ENCODE measurements at regions not wholly inside any gene's neighbourhood (a gene's known extent, or its start where the extent isn't known, plus 50 kb on each side); places are given as distances from the start of the nearest gene placed in this dataset.

DNA sequence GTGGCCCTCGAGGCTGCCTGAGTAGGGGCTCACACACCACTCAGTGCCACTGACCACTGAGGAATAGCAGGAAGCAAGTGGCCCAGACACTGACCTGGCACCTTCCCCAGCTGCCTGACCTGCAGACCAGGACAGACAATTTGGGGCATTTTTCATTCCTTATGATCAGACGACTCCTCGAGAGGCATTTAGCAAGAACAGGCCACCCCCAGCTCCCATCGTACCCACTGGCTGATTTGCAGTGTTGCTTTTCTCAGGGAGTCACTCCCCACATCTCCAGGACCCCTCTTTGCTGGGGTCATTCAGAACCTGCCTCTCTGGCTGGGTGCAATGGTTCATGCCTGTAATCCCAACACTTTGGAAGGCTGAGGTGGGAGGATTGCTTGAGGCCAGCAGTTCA, 185.7 kb downstream of the HAUS1 start (continued):
- TF ChIP-seq CHD7 (IDR thresholded peaks at IDR 0.05; ENCODE audit: insufficient replicate concordance, low read length) (no peak), TAF7 (optimal IDR thresholded peaks at IDR 0.05; ENCODE audit: borderline replicate concordance, low read depth, low read length) (no peak), CBX5 (IDR thresholded peaks at IDR 0.05; ENCODE audit: low read depth, low read length) (no peak), PHF8 (conservative IDR thresholded peaks at IDR 0.05; ENCODE audit: low read depth, low read length) (no peak), RBBP5 (IDR thresholded peaks at IDR 0.05; ENCODE audit: borderline replicate concordance, low read depth, low read length) (no peak), TCF12 (IDR thresholded peaks at IDR 0.05; ENCODE audit: low read depth, low read length) (no peak), SRF (IDR thresholded peaks at IDR 0.05; ENCODE audit: low read depth, low read length) (no peak), HDAC6 (IDR thresholded peaks at IDR 0.05; ENCODE audit: low read depth, low read length) (no peak), ATF3 (IDR thresholded peaks at IDR 0.05; ENCODE audit: insufficient read depth, low read depth, low read length) (no peak)
- TF ChIP-seq, protein P1, sequence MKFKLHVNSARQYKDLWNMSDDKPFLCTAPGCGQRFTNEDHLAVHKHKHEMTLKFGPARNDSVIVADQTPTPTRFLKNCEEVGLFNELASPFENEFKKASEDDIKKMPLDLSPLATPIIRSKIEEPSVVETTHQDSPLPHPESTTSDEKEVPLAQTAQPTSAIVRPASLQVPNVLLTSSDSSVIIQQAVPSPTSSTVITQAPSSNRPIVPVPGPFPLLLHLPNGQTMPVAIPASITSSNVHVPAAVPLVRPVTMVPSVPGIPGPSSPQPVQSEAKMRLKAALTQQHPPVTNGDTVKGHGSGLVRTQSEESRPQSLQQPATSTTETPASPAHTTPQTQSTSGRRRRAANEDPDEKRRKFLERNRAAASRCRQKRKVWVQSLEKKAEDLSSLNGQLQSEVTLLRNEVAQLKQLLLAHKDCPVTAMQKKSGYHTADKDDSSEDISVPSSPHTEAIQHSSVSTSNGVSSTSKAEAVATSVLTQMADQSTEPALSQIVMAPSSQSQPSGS (IDR thresholded peaks at IDR 0.05; ENCODE audit: low read length) = no peak

All from H1 (cell line).